Inflammatory macrophage treated with lipopolysaccharide for 1 hour (primary cell): ENCODE measurements at regions not wholly inside any gene's neighbourhood (a gene's known extent, or its start where the extent isn't known, plus 50 kb on each side); places are given as distances from the start of the nearest gene placed in this dataset.
A peak's percentile ranks its signal among the peaks of the same experiment; 100 is the strongest.
"Not testable (repeated sequence)": the region's sequence is repeated elsewhere in the genome, so short reads cannot be mapped to it uniquely, and the experiment has no call there.

Source experiments
- DNase-seq, 2 donors: peaks; one replicate each; pipeline ENCODE4 v3.0.0-alpha.2; 2020 to 2022

- no peak for DNase-seq
Observed at GRCh38 chr6:132041706-132042105, 90.5 kb upstream of the CCN2 start.

GRCh38 chr6:132028029-132028428, 76.9 kb upstream of the CCN2 start:
- DNase-seq: no peak

DNA sequence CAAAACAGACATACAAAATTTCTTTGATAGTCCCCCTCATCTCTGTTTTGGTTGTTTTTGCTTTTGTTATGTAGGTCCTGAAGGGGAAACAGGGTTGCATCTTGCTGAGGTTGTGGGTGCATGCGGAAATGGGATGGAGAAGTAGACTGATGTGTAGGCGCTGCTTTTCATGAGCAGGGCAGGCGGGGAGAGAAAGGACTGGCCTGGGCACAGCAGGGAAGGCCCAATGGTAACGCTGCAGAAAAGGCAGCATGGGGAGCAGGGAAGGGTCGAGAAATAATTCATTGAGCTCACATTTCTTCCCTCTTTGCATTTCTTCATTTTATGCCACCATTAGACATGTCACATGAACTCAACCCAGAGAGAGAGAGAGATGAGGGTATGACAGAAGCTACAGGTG, 74.3 kb upstream of the CCN2 start:
- DNase-seq: no peak

GRCh38 chr6:132023490-132023889, 72.3 kb upstream of the CCN2 start:
- no peak for DNase-seq

DNA sequence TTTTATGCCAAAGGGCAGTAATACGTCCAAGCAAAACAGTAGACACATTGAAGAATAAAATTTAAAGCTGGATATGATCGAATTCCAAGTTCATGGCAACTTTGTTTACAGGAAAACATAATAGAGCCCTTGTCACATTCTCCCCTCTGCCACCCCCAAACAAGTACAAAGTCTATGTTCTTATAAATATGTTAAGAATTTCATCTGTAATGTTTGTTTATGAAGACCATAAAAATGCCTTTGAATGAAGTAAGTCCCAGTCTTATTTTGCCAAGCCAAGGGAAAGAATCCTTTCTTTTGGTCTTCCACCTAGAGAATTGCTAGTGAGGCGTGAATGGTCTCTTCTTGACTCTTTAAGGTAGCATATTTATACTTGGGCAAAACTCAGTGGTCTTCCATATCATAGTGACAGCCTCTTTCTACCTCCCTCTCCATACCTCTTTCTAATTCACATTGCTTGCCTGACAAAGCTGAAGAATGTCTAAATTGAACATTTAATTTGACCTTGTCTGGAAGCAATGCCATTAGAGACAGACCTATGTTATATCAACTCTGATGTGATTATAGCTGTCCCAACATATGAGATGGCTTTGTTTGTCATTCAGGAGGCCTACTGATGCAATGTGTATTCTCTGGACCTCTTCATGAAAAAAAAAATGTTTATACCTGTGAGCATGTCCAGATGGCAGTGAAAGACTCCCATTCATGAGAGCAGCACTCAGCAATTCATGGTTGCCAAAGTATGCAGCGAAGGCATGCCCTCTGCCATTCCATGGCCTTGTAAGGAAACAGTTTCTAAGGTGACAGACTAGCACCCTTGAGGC, 70.6 kb upstream of the CCN2 start:
- DNase-seq: no peak

- not testable (repeated sequence) for DNase-seq
Observed at GRCh38 chr6:132020918-132021317, 69.7 kb upstream of the CCN2 start.

DNA sequence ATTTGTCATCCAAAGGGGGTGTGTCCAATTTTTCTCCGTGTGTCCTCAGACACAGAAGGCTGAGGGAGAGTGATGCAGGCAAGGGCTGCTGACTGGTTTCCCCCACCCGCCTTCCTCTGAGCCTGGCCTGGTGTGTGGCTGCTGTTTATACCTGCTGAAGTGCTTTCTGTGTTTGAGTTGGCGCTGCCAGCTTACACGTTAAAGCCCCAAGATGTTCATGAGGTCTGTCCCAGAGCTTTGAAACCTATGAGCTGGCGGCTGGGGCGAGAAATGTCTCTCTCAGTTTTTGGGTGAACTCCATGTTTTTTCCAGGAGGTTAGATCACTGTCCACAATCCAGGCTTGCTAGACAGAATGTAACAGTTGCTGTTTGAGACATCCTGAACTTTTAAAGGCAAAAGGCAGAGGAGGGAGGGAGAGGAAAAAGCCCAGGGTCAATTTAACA, 69.0 kb upstream of the CCN2 start:
- DNase-seq: no peak

- no peak for DNase-seq
Observed at GRCh38 chr6:132019586-132019985, 68.4 kb upstream of the CCN2 start.

DNA sequence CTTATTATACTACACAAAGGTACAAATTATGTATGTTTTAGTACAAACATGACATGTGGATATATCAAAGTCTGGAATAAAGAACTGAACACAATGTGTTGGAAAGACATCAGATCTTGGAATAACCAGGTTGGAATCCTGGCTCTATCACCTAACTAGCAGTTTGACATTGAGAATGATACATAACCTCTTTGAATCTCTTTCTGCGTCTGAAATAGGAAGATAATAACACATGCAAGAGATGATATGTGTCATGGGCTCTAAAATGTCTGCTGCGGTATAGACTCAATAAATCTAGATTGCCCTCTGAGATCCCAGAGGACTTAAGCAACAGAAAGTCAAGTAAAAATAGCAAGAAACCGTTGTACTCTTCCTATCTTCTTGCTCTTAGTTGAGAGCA, 66.8 kb upstream of the CCN2 start:
- no peak for DNase-seq

DNA sequence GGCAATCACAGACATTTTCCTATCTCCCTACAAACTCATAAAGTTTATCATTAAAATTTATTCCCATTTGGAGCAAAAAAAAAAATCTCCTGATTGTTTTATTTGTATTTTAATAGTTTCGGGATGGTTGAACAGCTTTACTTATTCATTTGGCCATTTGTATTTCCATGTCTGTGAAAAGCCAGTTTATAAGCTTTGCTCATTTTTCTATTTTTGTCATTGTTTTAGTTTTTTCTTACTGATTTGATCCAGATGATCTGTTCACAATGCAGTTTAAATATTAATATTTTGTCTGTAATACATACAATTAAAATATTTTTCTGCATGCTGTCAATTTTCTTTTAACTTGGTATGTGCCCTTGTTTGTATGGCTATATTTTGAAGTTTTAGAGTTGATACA, 65.2 kb upstream of the CCN2 start:
- no peak for DNase-seq

GRCh38 chr6:132011582-132011981, 60.4 kb upstream of the CCN2 start:
- DNase-seq: no peak

DNA sequence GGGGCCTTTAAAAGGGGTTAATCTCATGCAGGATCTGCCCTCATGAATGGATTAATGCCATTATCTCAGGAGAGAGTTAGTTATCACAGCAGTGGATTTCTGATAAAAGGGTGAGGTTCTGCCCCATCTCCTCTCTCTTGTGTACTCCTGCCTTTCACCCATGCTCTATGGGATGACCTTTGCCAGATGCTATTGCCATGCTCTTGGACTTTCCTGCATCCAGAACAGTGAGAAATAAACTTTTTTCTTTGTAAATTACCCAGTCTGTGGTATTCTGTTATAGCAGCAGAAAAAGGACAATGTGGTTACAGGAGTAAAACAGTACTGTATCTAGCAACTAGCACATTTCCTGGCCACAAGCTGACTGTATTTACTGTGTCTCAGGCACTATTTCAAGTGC, 58.0 kb upstream of the CCN2 start:
- DNase-seq: no peak

- DNase-seq: no peak
Observed at GRCh38 chr6:132007474-132008190, 56.5 kb upstream of the CCN2 start.

DNA sequence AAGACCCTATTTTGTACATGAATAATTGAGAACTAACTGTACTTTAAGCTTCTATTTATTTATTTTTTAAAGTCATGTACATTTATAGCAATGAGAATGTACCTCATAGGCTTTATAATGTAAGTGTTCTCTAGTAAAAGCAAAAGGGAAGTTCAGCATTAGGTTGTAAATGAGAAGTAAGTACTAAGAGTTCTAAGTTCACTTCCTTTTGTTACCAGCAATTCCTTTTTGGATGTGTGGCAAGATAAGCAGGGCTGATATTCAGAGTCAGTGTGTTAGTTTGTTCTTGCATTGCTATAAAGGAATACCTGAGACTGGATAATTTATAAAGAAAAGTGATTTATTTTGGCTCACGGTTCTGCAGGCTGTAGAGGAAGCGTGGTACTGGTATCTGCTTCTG, 54.0 kb upstream of the CCN2 start:
- peak; percentile 13 to 14 for DNase-seq

- DNase-seq: peak; percentile 7 to 22
Observed at GRCh38 chr6:132004668-132005067, 53.5 kb upstream of the CCN2 start.

GRCh38 chr6:132003516-132004178, 52.5 kb upstream of the CCN2 start:
- no peak for DNase-seq
